ENCODE measurements at regions not wholly inside any gene's neighbourhood (a gene's known extent, or its start where the extent isn't known, plus 50 kb on each side); places are given as distances from the start of the nearest gene placed in this dataset.

GRCh38 chr20:10846766-10847165 lies 173.0 kb upstream of the JAG1 start:
- no peak overlapping the region for H3K4me2 ChIP-seq
- no peak overlapping the region for H3K27ac Mint-ChIP-seq
- no peaks in the 10 kb centered on the region for H3F3A ChIP-seq (ENCODE audit: low read depth)
- H3K79me2 ChIP-seq (ENCODE audit: low read depth), result no peaks in the 10 kb centered on the region
- H3K4me1 Mint-ChIP-seq, result peaks cover 8% of the 10 kb centered on the region
- H3K9me3 Mint-ChIP-seq, result no peaks in the 10 kb centered on the region
- H3K4me3 Mint-ChIP-seq, result no peak overlapping the region
- H3K4me3 ChIP-seq, result no peak overlapping the region
- H3K27ac ChIP-seq, result no peak overlapping the region
- no peaks in the 10 kb centered on the region for H3K9me3 ChIP-seq (ENCODE audit: low read depth)
- no peak overlapping the region for H3K9ac ChIP-seq
- H3K27me3 ChIP-seq, result no peaks in the 10 kb centered on the region
- no peak for TF ChIP-seq EZH2 (IDR thresholded peaks at IDR 0.05)
- TF ChIP-seq EZH2phosphoT487 (IDR thresholded peaks at IDR 0.05), result no peak
- TF ChIP-seq, protein P1, sequence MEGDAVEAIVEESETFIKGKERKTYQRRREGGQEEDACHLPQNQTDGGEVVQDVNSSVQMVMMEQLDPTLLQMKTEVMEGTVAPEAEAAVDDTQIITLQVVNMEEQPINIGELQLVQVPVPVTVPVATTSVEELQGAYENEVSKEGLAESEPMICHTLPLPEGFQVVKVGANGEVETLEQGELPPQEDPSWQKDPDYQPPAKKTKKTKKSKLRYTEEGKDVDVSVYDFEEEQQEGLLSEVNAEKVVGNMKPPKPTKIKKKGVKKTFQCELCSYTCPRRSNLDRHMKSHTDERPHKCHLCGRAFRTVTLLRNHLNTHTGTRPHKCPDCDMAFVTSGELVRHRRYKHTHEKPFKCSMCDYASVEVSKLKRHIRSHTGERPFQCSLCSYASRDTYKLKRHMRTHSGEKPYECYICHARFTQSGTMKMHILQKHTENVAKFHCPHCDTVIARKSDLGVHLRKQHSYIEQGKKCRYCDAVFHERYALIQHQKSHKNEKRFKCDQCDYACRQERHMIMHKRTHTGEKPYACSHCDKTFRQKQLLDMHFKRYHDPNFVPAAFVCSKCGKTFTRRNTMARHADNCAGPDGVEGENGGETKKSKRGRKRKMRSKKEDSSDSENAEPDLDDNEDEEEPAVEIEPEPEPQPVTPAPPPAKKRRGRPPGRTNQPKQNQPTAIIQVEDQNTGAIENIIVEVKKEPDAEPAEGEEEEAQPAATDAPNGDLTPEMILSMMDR (IDR thresholded peaks at IDR 0.05), result no peak
- no peaks in the 10 kb centered on the region for H4K20me1 ChIP-seq (ENCODE audit: low read depth)
- H3K36me3 Mint-ChIP-seq, result no peaks in the 10 kb centered on the region
- DNase-seq (ENCODE audit: low spot score), result no peak
- H3K4me1 ChIP-seq, result peaks cover 4% of the 10 kb centered on the region
- no peak overlapping the region for H2AFZ ChIP-seq (replicated peaks)
- H3K27me3 Mint-ChIP-seq (ENCODE audit: insufficient read depth, low read depth), result no peaks in the 10 kb centered on the region
- H3K36me3 ChIP-seq, result no peaks in the 10 kb centered on the region

DNA sequence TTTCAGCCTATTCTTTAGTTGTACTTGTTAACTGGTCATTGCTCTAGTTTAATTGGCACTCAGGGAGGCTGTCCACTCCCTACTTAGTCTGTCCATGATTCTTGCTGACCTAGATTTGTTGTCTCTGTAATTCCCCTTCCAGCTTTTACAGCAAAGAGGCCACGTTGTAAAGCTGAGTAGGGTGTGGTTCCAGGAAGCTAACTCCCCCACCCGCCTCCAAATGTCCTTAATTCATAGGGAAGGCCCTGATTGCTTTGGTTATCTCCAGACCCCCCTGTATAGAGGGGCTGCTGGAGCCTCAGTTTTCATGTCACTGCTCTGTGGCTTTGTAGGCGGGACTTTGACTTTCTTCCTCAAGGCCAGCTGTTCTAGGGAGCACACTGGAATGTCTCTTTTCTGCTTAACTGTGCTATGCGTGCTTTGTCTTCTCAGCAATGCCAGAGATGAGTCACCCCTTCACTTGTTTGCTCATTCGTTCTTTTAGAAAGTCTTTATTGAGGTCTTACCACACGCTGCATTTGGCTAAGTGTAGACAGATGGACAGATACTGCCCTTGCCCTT lies 175.1 kb upstream of the JAG1 start:
- peaks cover 7% of the 10 kb centered on the region for H3K27me3 Mint-ChIP-seq (ENCODE audit: insufficient read depth, low read depth)
- Histone ChIP-seq H3K36me3 (no peaks in the 10 kb centered on the region), H3K9ac (no peak overlapping the region), H3K27me3 (no peaks in the 10 kb centered on the region), H3K27ac (no peak overlapping the region), H3K4me2 (no peak overlapping the region), H3F3A (ENCODE audit: low read depth) (no peaks in the 10 kb centered on the region), H3K79me2 (ENCODE audit: low read depth) (no peaks in the 10 kb centered on the region), H3K4me1 (peaks cover 4% of the 10 kb centered on the region), H3K9me3 (ENCODE audit: low read depth) (no peaks in the 10 kb centered on the region), H3K4me3 (no peak overlapping the region), H4K20me1 (ENCODE audit: low read depth) (no peaks in the 10 kb centered on the region), H2AFZ (replicated peaks) (no peak overlapping the region)
- H3K4me1 Mint-ChIP-seq, result peaks cover 19% of the 10 kb centered on the region
- no peaks in the 10 kb centered on the region for H3K9me3 Mint-ChIP-seq
- no peak overlapping the region for H3K4me3 Mint-ChIP-seq
- no peak overlapping the region for H3K27ac Mint-ChIP-seq
- no peak for DNase-seq (ENCODE audit: low spot score)
- no peak for TF ChIP-seq EZH2 (IDR thresholded peaks at IDR 0.05)
- no peak for TF ChIP-seq EZH2phosphoT487 (IDR thresholded peaks at IDR 0.05)
- TF ChIP-seq, protein P1 (IDR thresholded peaks at IDR 0.05), result no peak
- H3K36me3 Mint-ChIP-seq, result no peaks in the 10 kb centered on the region

DNA sequence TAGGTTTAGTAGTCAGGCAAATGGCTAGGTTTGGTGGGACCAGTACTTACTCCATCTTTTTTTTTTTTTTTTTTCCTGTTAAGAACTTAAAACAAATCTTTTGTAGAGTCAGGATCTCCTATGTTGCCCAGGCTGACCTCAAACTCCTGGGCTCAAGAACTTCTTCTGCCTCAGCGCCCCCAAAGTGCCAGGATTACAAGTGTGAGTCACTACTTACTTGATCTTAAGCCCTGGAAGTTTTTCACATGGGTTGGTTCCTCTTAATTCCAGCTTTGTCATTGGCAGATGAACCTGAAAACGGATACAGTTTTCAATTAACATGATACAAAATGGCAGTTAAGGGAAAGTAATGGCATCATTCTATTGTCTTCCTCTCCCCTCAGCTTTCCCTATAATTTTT lies 179.4 kb upstream of the JAG1 start:
- no peaks in the 10 kb centered on the region for H3K36me3 Mint-ChIP-seq
- TF ChIP-seq EZH2phosphoT487 (IDR thresholded peaks at IDR 0.05), result no peak
- no peak for TF ChIP-seq EZH2 (IDR thresholded peaks at IDR 0.05)
- TF ChIP-seq, protein P1 (IDR thresholded peaks at IDR 0.05), result no peak
- H3K4me3 ChIP-seq, result no peak overlapping the region
- H3K27ac Mint-ChIP-seq, result no peak overlapping the region
- H3K9ac ChIP-seq, result no peak overlapping the region
- H2AFZ ChIP-seq (replicated peaks), result no peak overlapping the region
- no peaks in the 10 kb centered on the region for H3K79me2 ChIP-seq (ENCODE audit: low read depth)
- no peak overlapping the region for H3K4me3 Mint-ChIP-seq
- H3K9me3 Mint-ChIP-seq, result no peaks in the 10 kb centered on the region
- H3K4me1 ChIP-seq, result peaks cover 4% of the 10 kb centered on the region
- H3K27me3 ChIP-seq, result no peaks in the 10 kb centered on the region
- H3K4me2 ChIP-seq, result no peak overlapping the region
- H3K4me1 Mint-ChIP-seq, result peaks cover 21% of the 10 kb centered on the region
- H4K20me1 ChIP-seq (ENCODE audit: low read depth), result no peaks in the 10 kb centered on the region
- no peak overlapping the region for H3K27ac ChIP-seq
- H3F3A ChIP-seq (ENCODE audit: low read depth), result no peaks in the 10 kb centered on the region
- peaks cover 7% of the 10 kb centered on the region for H3K27me3 Mint-ChIP-seq (ENCODE audit: insufficient read depth, low read depth)
- DNase-seq (ENCODE audit: low spot score), result peak; percentile 52
- H3K9me3 ChIP-seq (ENCODE audit: low read depth), result no peaks in the 10 kb centered on the region
- H3K36me3 ChIP-seq, result no peaks in the 10 kb centered on the region
